NCI-H526 treated with DMSO at 0.1 percent for 48 hours (cell line): ENCODE measurements at regions not wholly inside any gene's neighbourhood (a gene's known extent, or its start where the extent isn't known, plus 50 kb on each side); places are given as distances from the start of the nearest gene placed in this dataset.

Experiments
- DNase-seq: peaks from one replicate; lab custom pipeline; 2025; lab: John Stamatoyannopoulos, UW

DNA sequence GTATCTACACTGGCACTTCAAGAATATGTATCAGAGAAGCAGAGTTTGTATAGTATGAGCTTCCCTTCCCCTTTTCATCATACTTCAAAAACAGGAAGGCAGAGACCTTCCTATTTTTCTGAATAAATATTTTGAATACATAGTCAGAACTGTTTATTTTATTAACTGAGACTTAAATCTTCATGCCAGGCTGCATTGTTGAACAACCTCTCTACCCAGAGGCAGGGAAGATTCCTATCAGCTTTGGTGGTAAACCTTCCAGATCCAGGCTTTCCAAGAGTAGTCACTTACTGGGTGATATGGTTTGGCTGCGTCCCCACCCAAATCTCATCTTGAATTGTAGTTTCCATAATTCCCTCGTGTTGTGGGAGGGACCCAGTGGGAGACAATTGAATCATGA, 217.4 kb upstream of the ATP11B start:
- no peak for DNase-seq

DNA sequence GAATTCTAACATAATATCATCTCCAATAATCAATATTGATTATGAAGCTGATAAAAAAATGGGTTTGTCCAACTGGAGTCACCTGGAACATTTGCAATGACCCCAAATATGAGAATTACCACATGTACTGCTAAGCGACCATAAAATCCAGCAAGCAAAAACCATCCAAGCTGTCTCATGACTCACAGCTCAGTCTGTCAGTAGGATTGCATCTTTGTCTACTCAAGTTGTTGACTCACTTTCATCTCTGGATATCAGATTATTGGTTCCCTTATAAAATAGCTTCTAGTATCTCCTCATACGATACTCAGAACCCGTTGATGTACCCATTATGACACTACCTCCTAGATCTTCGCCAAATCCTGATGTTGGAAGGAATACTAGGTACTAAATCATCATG, 209.8 kb upstream of the ATP11B start:
- no peak for DNase-seq

GRCh38 chr3:182585532-182586150, 207.7 kb upstream of the ATP11B start:
- DNase-seq: no peak

- no peak for DNase-seq
Measured at GRCh38 chr3:182592747-182593146, 200.6 kb upstream of the ATP11B start.

- DNase-seq: peak; percentile 70
Measured at GRCh38 chr3:182596676-182597410, 196.5 kb upstream of the ATP11B start.

DNA sequence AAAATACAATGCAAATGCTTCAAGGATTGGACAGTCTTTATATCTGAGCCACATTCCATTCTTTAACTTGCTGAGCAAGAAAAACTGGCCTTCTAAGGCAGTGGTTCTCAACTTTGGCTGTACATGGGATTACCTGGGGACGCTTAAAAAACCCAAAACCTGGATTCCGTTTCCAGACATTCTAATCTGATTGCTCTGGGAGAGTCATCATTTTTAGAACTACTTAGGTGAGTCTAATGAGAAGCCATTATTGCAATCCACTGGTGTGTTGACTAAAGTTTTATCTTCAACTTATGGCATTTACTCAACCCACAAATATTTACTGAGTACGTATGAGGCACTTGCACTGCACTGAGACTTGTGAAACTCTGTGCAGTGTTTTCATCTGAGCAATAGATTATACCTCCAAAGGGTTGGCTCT, 195.7 kb upstream of the ATP11B start:
- no peak for DNase-seq

- no peak for DNase-seq
Measured at GRCh38 chr3:182601597-182601996, 191.7 kb upstream of the ATP11B start.

DNA sequence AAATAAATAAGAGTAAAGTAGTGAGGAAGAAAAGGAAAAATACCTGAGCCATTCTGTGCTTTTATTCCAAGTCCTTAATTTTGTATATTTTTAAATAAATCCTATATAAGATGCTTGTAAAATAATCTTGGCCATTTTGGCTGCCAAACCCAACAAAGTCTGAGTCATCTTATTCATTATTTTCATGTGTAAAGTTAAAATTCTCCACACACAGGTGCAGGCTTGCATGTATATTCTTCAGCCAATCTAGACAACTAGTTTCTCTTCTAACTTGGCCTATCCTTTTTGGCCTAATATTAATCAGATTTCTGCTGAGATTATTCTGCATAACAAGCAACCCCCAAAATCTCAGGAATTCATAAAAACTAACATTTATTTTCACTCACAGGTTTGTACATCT, 189.8 kb upstream of the ATP11B start:
- DNase-seq: no peak

- DNase-seq: no peak
Measured at GRCh38 chr3:182605882-182606611, 187.3 kb upstream of the ATP11B start.

DNA sequence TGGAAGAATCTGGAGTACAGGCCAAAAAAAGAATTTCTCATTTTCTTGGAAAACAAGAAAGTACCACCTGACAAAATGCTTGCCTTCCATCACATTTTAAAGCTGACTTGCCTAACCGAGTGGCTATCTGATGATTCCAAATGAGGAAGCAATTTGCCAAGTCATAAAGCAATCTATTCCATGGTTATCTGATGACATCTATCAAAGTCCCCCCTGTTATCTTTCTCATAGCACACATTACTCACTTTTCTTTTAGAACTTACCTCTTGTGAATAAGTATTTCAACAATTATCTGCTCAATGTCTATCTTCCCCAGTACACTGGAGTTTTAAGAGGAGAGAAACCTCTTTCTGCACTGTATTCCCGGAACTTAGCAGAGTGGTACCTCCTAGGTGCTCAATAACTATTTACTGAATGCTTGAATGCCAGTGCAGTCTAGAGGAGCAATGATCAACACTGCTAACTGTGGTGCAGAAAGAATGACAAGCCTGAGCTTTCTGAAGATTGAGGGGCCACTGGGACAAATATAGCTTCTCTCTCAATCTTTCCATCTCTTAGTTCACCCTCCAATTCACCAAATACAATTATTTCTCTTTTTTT, 186.3 kb upstream of the ATP11B start:
- no peak for DNase-seq

DNA sequence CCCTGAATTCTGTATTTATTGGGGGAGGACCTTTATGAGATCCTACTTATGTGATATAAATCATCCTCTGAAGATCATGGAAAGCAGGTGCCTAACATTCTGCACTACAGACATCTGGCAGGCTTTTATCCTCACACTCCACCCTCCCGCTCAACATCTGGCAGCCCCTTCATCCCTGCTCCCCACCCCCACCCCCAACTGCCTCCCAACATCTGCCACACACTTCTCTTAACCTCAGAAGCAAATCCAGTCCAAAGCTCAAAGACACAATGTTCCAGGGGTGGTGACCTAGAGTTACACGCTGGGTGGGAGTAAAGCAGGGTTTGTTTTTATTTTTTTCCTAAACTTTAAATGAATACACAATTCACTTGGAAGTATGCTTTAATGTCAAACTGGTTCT, 184.5 kb upstream of the ATP11B start:
- no peak for DNase-seq

DNA sequence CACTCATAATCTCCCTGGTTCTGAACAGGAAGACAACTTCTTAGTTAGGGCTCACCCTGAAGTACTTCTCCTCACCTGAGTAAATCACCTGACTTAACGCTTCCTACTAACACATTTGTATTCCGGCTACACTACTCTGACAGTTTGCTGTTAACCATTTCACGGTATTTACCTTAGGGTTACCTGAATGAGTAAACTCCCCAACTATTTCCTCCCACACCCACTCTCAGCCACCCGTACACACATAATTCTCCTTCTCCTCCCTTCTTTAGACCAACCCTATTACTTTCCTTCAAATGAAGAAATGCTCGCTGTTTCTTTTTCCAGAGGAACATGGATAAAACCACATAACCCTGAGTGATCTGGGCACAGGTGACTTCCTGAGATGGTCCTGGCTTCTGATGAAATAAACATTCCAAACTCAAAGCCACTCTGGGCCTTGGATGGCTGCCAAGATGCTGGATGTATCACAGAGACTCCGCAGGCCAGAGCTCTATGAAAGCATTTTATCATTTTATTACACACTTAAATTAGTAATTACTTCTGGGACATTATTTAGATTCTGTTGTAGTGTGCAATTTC, 183.6 kb upstream of the ATP11B start:
- DNase-seq: no peak

DNA sequence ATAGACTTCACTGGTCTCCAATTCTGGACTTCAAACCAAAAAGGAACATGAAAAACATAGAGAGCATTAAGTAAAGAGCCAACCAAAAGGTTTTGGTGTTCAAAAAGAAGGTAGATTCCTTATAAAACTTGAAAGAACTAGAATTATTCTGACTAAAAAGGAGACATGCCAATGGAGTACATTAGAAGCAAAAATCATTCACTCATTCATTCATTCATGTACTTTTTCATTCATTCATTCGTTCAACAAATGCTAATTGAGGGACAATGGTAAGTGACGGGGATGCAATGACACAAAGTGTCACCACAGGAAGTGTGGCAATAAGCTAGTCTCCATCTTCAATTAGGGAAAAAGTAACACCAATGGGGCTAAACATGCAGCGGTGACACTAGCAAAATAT, 181.0 kb upstream of the ATP11B start:
- DNase-seq: no peak

GRCh38 chr3:182617500-182617899, 175.8 kb upstream of the ATP11B start:
- no peak for DNase-seq

DNA sequence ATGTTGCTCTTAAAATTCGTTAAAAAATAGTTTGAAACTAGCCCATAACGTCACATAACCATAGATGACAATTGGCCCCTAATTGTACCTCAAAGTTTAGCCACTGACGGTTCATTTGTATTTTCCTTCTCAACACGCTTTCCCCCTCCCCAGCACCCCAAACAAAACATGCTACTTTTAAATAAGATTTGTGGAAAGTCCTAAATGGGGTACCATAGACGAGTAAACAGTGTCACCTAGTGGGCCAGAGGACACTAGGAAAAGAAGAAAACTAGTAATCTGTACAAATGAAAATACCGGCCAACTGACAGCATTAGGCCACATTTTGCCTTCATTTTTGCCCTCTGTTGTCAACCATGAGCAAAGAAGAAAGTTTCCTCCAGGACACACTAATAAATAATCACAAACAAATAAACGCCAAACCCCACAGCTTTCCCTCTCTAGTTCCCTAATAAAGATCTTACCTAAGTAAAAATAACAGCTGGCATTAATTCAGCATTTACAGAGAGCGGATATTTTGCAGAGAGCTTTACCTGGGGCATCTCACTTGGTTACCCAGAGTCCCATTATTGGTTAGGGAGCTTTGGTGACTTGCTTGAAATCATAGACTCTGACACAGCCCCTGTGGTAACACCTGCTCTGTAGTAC, 175.1 kb upstream of the ATP11B start:
- peak; percentile 17 for DNase-seq

- DNase-seq: no peak
Measured at GRCh38 chr3:182618981-182619591, 174.2 kb upstream of the ATP11B start.

- DNase-seq: no peak
Measured at GRCh38 chr3:182620723-182621434, 172.4 kb upstream of the ATP11B start.

DNA sequence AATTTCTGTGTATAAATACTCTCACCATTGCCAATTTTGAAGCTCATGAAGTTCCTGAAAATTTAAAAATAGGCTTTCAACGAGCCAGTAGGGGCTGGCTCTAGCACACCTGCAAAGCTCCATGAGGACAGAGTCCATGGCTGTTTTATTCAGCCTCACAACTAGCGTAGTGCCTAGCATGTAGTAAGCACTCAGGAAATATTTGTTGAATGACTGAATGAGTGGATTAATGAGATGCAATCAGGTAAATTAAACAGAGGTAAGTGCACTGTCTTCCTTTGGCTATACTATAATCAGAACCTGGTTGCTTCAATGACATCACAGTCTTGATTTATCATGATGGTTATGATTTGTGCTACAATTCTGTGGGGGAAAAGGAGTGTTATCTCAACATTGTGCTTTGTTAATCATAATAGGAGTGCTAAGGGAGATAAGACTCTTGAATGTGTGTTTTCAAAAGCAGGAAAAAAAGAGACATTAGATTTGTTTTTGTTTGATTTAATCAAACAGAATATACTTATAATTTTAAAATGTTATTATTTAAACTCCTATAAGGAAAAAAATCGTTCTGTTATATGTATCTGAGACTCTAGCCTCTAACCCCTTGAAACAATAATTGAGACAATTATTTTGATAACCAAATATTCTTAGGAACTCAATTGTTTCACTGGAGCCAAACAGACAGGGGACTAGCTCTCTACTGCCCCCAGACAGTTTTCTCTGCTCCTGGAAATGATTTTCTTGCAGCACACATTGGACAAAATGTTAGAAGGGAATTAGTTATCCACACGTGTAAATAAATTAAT, 171.7 kb upstream of the ATP11B start:
- no peak for DNase-seq

GRCh38 chr3:182622241-182622545, 171.1 kb upstream of the ATP11B start:
- DNase-seq: no peak
